B cell (primary cell): ENCODE measurements at regions not wholly inside any gene's neighbourhood (a gene's known extent, or its start where the extent isn't known, plus 50 kb on each side); places are given as distances from the start of the nearest gene placed in this dataset.

Experiments
- ATAC-seq: fragments of 200-7000 bp; cut with Tn5 transposase; one replicate; pipeline ENCODE4 v1.10.0; 2021; ENCODE audit warnings: low read depth, mild to moderate bottlenecking, moderate number of reproducible peaks, moderate library complexity
- CTCF ChIA-PET: fragments of 350-600 bp; sonication (Branson Sonifier 250); formaldehyde crosslinking; loops from one replicate; lab custom pipeline; 2021; ENCODE audit warnings: antibody characterized with exemption, inconsistent platforms; lab: Charles Lee
- POLR2A ChIA-PET: fragments of 350-600 bp; sonication (Branson Sonifier 250); formaldehyde crosslinking; loops from one replicate; lab custom pipeline; 2021; ENCODE audit warnings: antibody characterized with exemption; lab: Charles Lee
- DNase-seq: peaks from one replicate; pipeline ENCODE4 v3.0.0; 2013
- H2AFZ ChIP-seq: 2 replicates; pipeline ENCODE4 v1.6.1; 2012; ENCODE audit warnings: mild to moderate bottlenecking, low read depth, low read length; ENCODE audit not compliant: insufficient read depth, poor library complexity, severe bottlenecking
- H3K27ac ChIP-seq, 2 donors: 1 replicate in 1 of 2; 2 replicates in 1 of 2; pipeline ENCODE4 v1.5.1; 2012 to 2013; ENCODE audit warnings: low read length in 2 of 2, mild to moderate bottlenecking in 2 of 2, moderate library complexity in 1 of 2
- H3K27me3 ChIP-seq, 4 experiments: fragments of 200-600 bp in 1 of 4; sonication (generic) in 1 of 4; replicated peaks in 1 of 4; 1 replicate in 2 of 4; 2 replicates in 2 of 4; pipeline versions ENCODE4 v1.6.1 to v1.7.0; 2013 to 2016; ENCODE audit warnings: low read length in 3 of 4, mild to moderate bottlenecking in 2 of 4, mixed read lengths in 1 of 4, moderate library complexity in 1 of 4; ENCODE audit not compliant: insufficient read depth in 4 of 4, control insufficient read depth in 3 of 4; ENCODE audit errors: control extremely low read depth in 1 of 4
- H3K36me3 ChIP-seq, 2 experiments: replicated peaks in 1 of 2; 1 replicate in 1 of 2; 2 replicates in 1 of 2; pipeline versions ENCODE4 v1.6.1 to v1.7.1; 2013; ENCODE audit warnings: low read length in 1 of 2; ENCODE audit not compliant: insufficient read depth in 2 of 2, control insufficient read depth in 1 of 2; ENCODE audit errors: control extremely low read depth in 1 of 2, extremely low read depth in 1 of 2
- H3K4me1 ChIP-seq, 2 donors: fragments of 200-600 bp in 1 of 2; sonication (generic) in 1 of 2; 1 replicate in 1 of 2; 2 replicates in 1 of 2; pipeline versions ENCODE4 v1.5.1 to v1.6.1; 2013 to 2017; ENCODE audit warnings: low read length in 2 of 2; ENCODE audit not compliant: control insufficient read depth in 2 of 2, insufficient read depth in 2 of 2
- H3K4me2 ChIP-seq: replicated peaks from 2 replicates; pipeline ENCODE3; 2012; ENCODE audit warnings: mild to moderate bottlenecking, low read depth, low read length; ENCODE audit not compliant: poor library complexity, severe bottlenecking
- H3K4me3 ChIP-seq, 5 experiments: fragments of 200-600 bp in 1 of 5; sonication (generic) in 1 of 5; 1 replicate in 3 of 5; 2 replicates in 2 of 5; pipeline versions ENCODE4 v1.5.1 to v1.7.0; 2011 to 2016; ENCODE audit warnings: low read length in 4 of 5, mild to moderate bottlenecking in 4 of 5, low read depth in 2 of 5, control low read depth in 1 of 5, moderate library complexity in 1 of 5; ENCODE audit not compliant: insufficient read depth in 1 of 5; ENCODE audit errors: control extremely low read depth in 1 of 5, extremely low read depth in 1 of 5
- H3K79me2 ChIP-seq: fragments of 200-600 bp; sonication (generic); one replicate; pipeline ENCODE4 v1.6.0; 2016; ENCODE audit warnings: low read length; ENCODE audit not compliant: control insufficient read depth, insufficient read depth
- H3K9ac ChIP-seq: fragments of 200-600 bp; sonication (generic); 2 replicates; pipeline ENCODE4 v1.6.1; 2017; ENCODE audit warnings: mild to moderate bottlenecking, low read length, moderate library complexity
- H3K9me3 ChIP-seq, 3 donors: one replicate each; pipeline versions ENCODE4 v1.6.1 to v1.7.1; 2013; ENCODE audit warnings: low read length in 2 of 3; ENCODE audit not compliant: control insufficient read depth in 2 of 3, insufficient read depth in 1 of 3; ENCODE audit errors: control extremely low read depth in 1 of 3
- H4K20me1 ChIP-seq: 2 replicates; pipeline ENCODE4 v1.6.0; 2012; ENCODE audit warnings: mild to moderate bottlenecking, low read length; ENCODE audit not compliant: insufficient read depth, control insufficient read depth, poor library complexity, severe bottlenecking
- H3K27ac Mint-ChIP-seq: one replicate; pipeline ENCODE4 v1.8.0; 2021; ENCODE audit warnings: mixed read lengths
- H3K27me3 Mint-ChIP-seq: one replicate; pipeline ENCODE4 v1.8.0; 2021; ENCODE audit warnings: mixed read lengths
- H3K4me1 Mint-ChIP-seq: one replicate; pipeline ENCODE4 v1.8.0; 2021; ENCODE audit warnings: mixed read lengths
- H3K4me3 Mint-ChIP-seq: one replicate; pipeline ENCODE4 v1.8.0; 2021; ENCODE audit warnings: mixed read lengths
- H3K9me3 Mint-ChIP-seq: one replicate; pipeline ENCODE4 v1.8.0; 2022; ENCODE audit warnings: mixed read lengths; ENCODE audit not compliant: insufficient read depth
- EZH2 ChIP-seq: IDR thresholded peaks from 2 replicates; pipeline ENCODE4 v1.6.1; 2012; ENCODE audit warnings: borderline replicate concordance, low read depth, mild to moderate bottlenecking, moderate library complexity, low read length; ENCODE audit not compliant: insufficient read depth, poor library complexity, severe bottlenecking
- whole genome bisulfite sequencing: methylation state at CpG from one replicate; pipeline ENCODE4 v1.1.5; 2013; ENCODE audit warnings: missing lambda C conversion rate; ENCODE audit not compliant: insufficient coverage; 5-methylcytosine and 5-hydroxymethylcytosine counted together
- intact Hi-C: fragments of 100-400 bp; cut with micrococcal nuclease; formaldehyde crosslinking; loops from one replicate; pipeline ENCODE4 v1.10.0; 2022
- TF ChIP-seq, protein P1 (sequence below): fragments of 200-600 bp; IDR thresholded peaks from one replicate; pipeline ENCODE4 v1.8.0; 2022; ENCODE audit warnings: antibody characterized with exemption, mild to moderate bottlenecking

DNA sequence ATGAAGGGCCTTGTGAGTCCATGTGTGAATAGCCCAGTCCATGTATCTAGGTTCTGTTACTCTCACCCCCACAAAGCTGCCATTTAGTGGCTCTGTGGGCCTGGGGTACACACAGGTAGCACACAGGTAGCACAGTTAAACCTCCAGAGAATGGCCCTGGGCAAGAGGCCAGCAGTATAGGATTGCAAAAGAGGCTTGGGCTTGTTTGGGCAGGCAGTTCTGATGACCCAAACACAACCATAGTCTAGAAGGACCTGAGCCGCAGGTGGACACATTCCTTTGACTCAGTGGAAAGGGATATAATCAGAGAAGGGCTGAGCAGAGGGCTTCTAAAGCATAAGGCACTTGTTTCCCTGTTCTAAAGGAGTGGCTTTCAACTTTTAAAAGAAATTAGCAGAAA lies 326.8 kb upstream of the SGCD start:
- Histone ChIP-seq H3K4me1 (no peaks in the 10 kb centered on the region), H3K4me2 (no peak overlapping the region), H3K36me3 (no peaks in the 10 kb centered on the region), H2AFZ (no peak overlapping the region), H3K9me3 (no peaks in the 10 kb centered on the region), H4K20me1 (no peaks in the 10 kb centered on the region), H3K4me3 (no peak overlapping the region), H3K9ac (no peak overlapping the region), H3K79me2 (no peaks in the 10 kb centered on the region), H3K27ac (no peak overlapping the region), H3K27me3 (no peaks in the 10 kb centered on the region)
- POLR2A ChIA-PET = no interaction called here
- Mint-ChIP-seq H3K9me3 (no peaks in the 10 kb centered on the region), H3K4me3 (no peak overlapping the region), H3K27ac (no peak overlapping the region), H3K27me3 (peaks cover 3% of the 10 kb centered on the region), H3K4me1 (no peaks in the 10 kb centered on the region)
- 80% methylated on average over 1 of the region's 1 CpG for WGBS
- DNase-seq (no peak), ATAC-seq (no peak)
- intact Hi-C loops = no loop called here
- TF ChIP-seq, protein P1, sequence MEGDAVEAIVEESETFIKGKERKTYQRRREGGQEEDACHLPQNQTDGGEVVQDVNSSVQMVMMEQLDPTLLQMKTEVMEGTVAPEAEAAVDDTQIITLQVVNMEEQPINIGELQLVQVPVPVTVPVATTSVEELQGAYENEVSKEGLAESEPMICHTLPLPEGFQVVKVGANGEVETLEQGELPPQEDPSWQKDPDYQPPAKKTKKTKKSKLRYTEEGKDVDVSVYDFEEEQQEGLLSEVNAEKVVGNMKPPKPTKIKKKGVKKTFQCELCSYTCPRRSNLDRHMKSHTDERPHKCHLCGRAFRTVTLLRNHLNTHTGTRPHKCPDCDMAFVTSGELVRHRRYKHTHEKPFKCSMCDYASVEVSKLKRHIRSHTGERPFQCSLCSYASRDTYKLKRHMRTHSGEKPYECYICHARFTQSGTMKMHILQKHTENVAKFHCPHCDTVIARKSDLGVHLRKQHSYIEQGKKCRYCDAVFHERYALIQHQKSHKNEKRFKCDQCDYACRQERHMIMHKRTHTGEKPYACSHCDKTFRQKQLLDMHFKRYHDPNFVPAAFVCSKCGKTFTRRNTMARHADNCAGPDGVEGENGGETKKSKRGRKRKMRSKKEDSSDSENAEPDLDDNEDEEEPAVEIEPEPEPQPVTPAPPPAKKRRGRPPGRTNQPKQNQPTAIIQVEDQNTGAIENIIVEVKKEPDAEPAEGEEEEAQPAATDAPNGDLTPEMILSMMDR = no peak
- no peak for TF ChIP-seq EZH2
- CTCF ChIA-PET = no interaction called here

DNA sequence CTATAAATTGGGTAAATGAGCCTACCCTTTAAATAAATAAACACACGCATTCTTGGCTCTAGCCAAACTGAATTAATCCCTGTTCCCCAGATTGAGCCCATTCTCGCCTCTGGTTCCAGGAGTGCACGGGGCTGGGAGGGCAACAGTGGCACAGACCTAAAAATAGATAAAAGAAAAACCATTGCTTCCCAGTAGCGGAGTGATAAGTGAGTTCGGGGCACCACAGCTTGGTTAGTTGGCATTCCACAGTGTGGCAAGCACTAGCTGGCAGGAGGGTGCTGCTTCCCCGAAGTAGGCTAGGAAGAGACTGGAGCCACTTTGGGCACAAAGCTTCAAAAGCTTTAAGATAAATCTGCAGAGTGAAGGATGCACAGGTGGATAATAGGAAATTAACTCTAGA lies 322.2 kb upstream of the SGCD start:
- CTCF ChIA-PET = no interaction called here
- no peak overlapping the region for H2AFZ ChIP-seq

More for the DNA sequence above, 322.2 kb upstream of the SGCD start:
- TF ChIP-seq, protein P1 = no peak
- Mint-ChIP-seq H3K9me3 (no peaks in the 10 kb centered on the region), H3K4me1 (no peaks in the 10 kb centered on the region), H3K27me3 (no peaks in the 10 kb centered on the region), H3K4me3 (no peak overlapping the region), H3K27ac (no peak overlapping the region)
- Histone ChIP-seq H4K20me1 (no peaks in the 10 kb centered on the region), H3K4me2 (no peak overlapping the region), H3K4me1 (no peaks in the 10 kb centered on the region), H3K9me3 (no peaks in the 10 kb centered on the region), H3K9ac (no peak overlapping the region), H3K27me3 (no peaks in the 10 kb centered on the region), H3K4me3 (no peak overlapping the region), H3K27ac (no peak overlapping the region), H3K36me3 (no peaks in the 10 kb centered on the region), H3K79me2 (no peaks in the 10 kb centered on the region)
- 89% methylated on average over 5 of the region's 6 CpGs for WGBS
- DNase-seq (no peak), ATAC-seq (no peak)
- intact Hi-C loops = no loop called here
- POLR2A ChIA-PET = no interaction called here
